ENCODE measurements at regions not wholly inside any gene's neighbourhood (a gene's known extent, or its start where the extent isn't known, plus 50 kb on each side); places are given as distances from the start of the nearest gene placed in this dataset.

GRCh38 chr4:85062466-85062865 lies 96.0 kb upstream of the WDFY3 start:
- TF ChIP-seq CTCF (IDR thresholded peaks at IDR 0.05) = no peak
- no peak for TF ChIP-seq EP300 (IDR thresholded peaks at IDR 0.05; ENCODE audit: low read depth)
